K562 (cell line): ENCODE measurements at regions not wholly inside any gene's neighbourhood (a gene's known extent, or its start where the extent isn't known, plus 50 kb on each side); places are given as distances from the start of the nearest gene placed in this dataset.

ENCODE experiments used
- ATAC-seq: fragments of 200-7000 bp; cut with Tn5 transposase; 3 replicates; pipeline ENCODE4 v1.9.1; 2020; ENCODE audit warnings: moderate library complexity
- BruUV-seq: library from RNA; stranded (reverse); fragments of 400-500 nt; replicated peaks from 2 replicates; lab custom pipeline; 2021; lab: Mats Ljungman, UMichigan
- CTCF ChIA-PET: fragments of 300-600 bp; formaldehyde crosslinking; extraction: SDS; loops from one replicate; lab custom pipeline; 2021; ENCODE audit warnings: low intra/inter-chr PET ratio; lab: Yijun Ruan, JAX
- POLR2A ChIA-PET: fragments of 300-600, 350-650 bp; sonication (Branson Sonifier 250); formaldehyde crosslinking; extraction: SDS; loops from one replicate; lab custom pipeline; 2021; ENCODE audit warnings: antibody characterized with exemption, inconsistent platforms; lab: Yijun Ruan, JAX
- DNase-seq, 4 experiments: peaks; one replicate each; pipeline versions ENCODE4 v3.0.0 to v3.0.0-alpha.2; 2011 to 2018; ENCODE audit warnings: low spot score in 3 of 4, mixed read lengths in 3 of 4; ENCODE audit errors: extremely low read depth in 1 of 4
- FAIRE-seq: peaks from 2 replicates; lab custom pipeline; 2011; peaks lifted over from hg19 to GRCh38; lab: Jason Lieb, UNC
- H2AFZ ChIP-seq: 2 replicates; pipeline ENCODE4 v1.6.0; 2011; ENCODE audit warnings: low read depth, low read length, control low read depth, inconsistent platforms
- H3K27ac ChIP-seq: fragments of 200-600 bp; 3 replicates; pipeline ENCODE4 v1.8.0; 2011; ENCODE audit warnings: low read depth, mild to moderate bottlenecking, control low read depth, inconsistent platforms, low read length, moderate library complexity, mixed read lengths; ENCODE audit errors: extremely low read depth
- H3K27me3 ChIP-seq, 2 experiments: fragments of 300-600 bp in 1 of 2; 2 replicates in 1 of 2; 3 replicates in 1 of 2; pipeline versions ENCODE4 v1.6.0 to v1.8.0; 2011; ENCODE audit warnings: inconsistent platforms in 2 of 2, low read length in 2 of 2, mild to moderate bottlenecking in 1 of 2, mixed read lengths in 1 of 2, moderate library complexity in 1 of 2; ENCODE audit not compliant: control insufficient read depth in 2 of 2, insufficient read depth in 2 of 2
- H3K36me3 ChIP-seq: fragments of 300-600 bp; 3 replicates; pipeline ENCODE4 v1.8.0; 2011; ENCODE audit warnings: mild to moderate bottlenecking, low read length, inconsistent platforms; ENCODE audit not compliant: control insufficient read depth, insufficient read depth
- H3K4me1 ChIP-seq, 2 experiments: fragments of 200-600 bp in 1 of 2; replicated peaks in 1 of 2; 2 replicates in 1 of 2; 3 replicates in 1 of 2; pipeline versions ENCODE4 v1.5.1 to v1.8.0; 2011; ENCODE audit warnings: inconsistent platforms in 2 of 2, low read length in 2 of 2, mild to moderate bottlenecking in 1 of 2, mixed read lengths in 1 of 2, moderate library complexity in 1 of 2; ENCODE audit not compliant: control insufficient read depth in 2 of 2, insufficient read depth in 2 of 2
- H3K4me2 ChIP-seq: 2 replicates; pipeline ENCODE4 v1.6.1; 2011; ENCODE audit warnings: low read length, control low read depth, inconsistent platforms, mixed read lengths; ENCODE audit not compliant: insufficient read depth
- H3K4me3 ChIP-seq: fragments of 200-600 bp; sonication (generic), shearing (Covaris generic); 2 replicates; pipeline ENCODE4 v1.5.1; 2016; ENCODE audit warnings: control low read depth, inconsistent platforms
- H3K79me2 ChIP-seq: fragments of 200-600 bp; 3 replicates; pipeline ENCODE4 v1.8.0; 2011; ENCODE audit warnings: low read length, inconsistent platforms; ENCODE audit not compliant: control insufficient read depth, insufficient read depth
- H3K9ac ChIP-seq, 2 experiments: 2 replicates each; pipeline versions ENCODE4 v1.6.0 to v1.6.1; 2011; ENCODE audit warnings: low read depth in 2 of 2, low read length in 2 of 2, control low read depth in 1 of 2, inconsistent platforms in 1 of 2, mild to moderate bottlenecking in 1 of 2, mixed read lengths in 1 of 2; ENCODE audit not compliant: insufficient read depth in 1 of 2
- H3K9me1 ChIP-seq: one replicate; pipeline ENCODE4 v1.6.0; 2011; ENCODE audit warnings: inconsistent platforms, mild to moderate bottlenecking, low read length, moderate library complexity; ENCODE audit not compliant: control insufficient read depth, insufficient read depth
- H3K9me3 ChIP-seq: replicated peaks from 2 replicates; pipeline ENCODE4 v1.5.1; 2011; ENCODE audit warnings: low read depth, low read length, inconsistent platforms; ENCODE audit not compliant: control insufficient read depth, insufficient read depth
- H4K20me1 ChIP-seq: replicated peaks from 2 replicates; pipeline ENCODE4 v1.6.1; 2011; ENCODE audit warnings: low read length, inconsistent platforms, mixed read lengths; ENCODE audit not compliant: control insufficient read depth, insufficient read depth
- DPF2 ChIP-seq: fragments of 450-650 bp; IDR thresholded peaks from 2 replicates; pipeline ENCODE4 v1.6.1; 2016
- E2F3 ChIP-seq: fragments of 250-450 bp; sonication (Bioruptor Pico); IDR thresholded peaks from 2 replicates; pipeline ENCODE4 v1.4.0; 2020; ENCODE audit warnings: mild to moderate bottlenecking
- FOXA1 ChIP-seq: fragments of 450-650 bp; IDR thresholded peaks from 2 replicates; pipeline ENCODE4 v1.6.1; 2016; ENCODE audit warnings: mild to moderate bottlenecking, borderline replicate concordance
- HDAC8 ChIP-seq: fragments of 450-650 bp; IDR thresholded peaks from 2 replicates; pipeline ENCODE4 v1.6.1; 2016; ENCODE audit warnings: mild to moderate bottlenecking, missing genetic modification characterization, moderate library complexity, missing compliant biosample characterization
- HNRNPK ChIP-seq: fragments of 200-400 bp; formaldehyde crosslinking; IDR thresholded peaks from one replicate; pipeline ENCODE4 v1.6.1; 2018; ENCODE audit warnings: mild to moderate bottlenecking, low read depth, low read length; ENCODE audit not compliant: poor library complexity, severe bottlenecking
- IRF2 ChIP-seq: sonication (generic); formaldehyde crosslinking; IDR thresholded peaks from 2 replicates; pipeline ENCODE4 v1.8.1; 2022; ENCODE audit warnings: mild to moderate bottlenecking, missing genetic modification reagents
- NFIC ChIP-seq: fragments of 450-650 bp; IDR thresholded peaks from 2 replicates; pipeline ENCODE4 v1.6.1; 2017; ENCODE audit warnings: mild to moderate bottlenecking, inconsistent platforms
- RFX5 ChIP-seq: IDR thresholded peaks from 2 replicates; pipeline ENCODE4 v1.6.1; 2011; ENCODE audit warnings: low read depth, mild to moderate bottlenecking, improper control_type of control experiment, low read length
- SAFB2 ChIP-seq: fragments of 200-400 bp; formaldehyde crosslinking; IDR thresholded peaks from 2 replicates; pipeline ENCODE4 v1.6.1; 2018; ENCODE audit warnings: borderline replicate concordance, low read length, low read depth, moderate library complexity; ENCODE audit not compliant: severe bottlenecking
- THRAP3 ChIP-seq: fragments of 450-650 bp; IDR thresholded peaks from 2 replicates; pipeline ENCODE4 v1.6.1; 2016; ENCODE audit warnings: mild to moderate bottlenecking, inconsistent platforms, borderline replicate concordance
- XRCC5 ChIP-seq: fragments of 200-400 bp; formaldehyde crosslinking; IDR thresholded peaks from 2 replicates; pipeline ENCODE4 v1.6.1; 2017; ENCODE audit warnings: low read depth, mild to moderate bottlenecking, low read length
- ZBED1 ChIP-seq: IDR thresholded peaks from 2 replicates; pipeline ENCODE4 v1.6.1; 2014
- ZBTB12 ChIP-seq: fragments of 250-450 bp; sonication (Bioruptor Pico); IDR thresholded peaks from 2 replicates; pipeline ENCODE4 v1.4.0; 2020
- ZBTB8A ChIP-seq: fragments of 450-650 bp; IDR thresholded peaks from 2 replicates; pipeline ENCODE4 v1.6.1; 2018; ENCODE audit warnings: mild to moderate bottlenecking, moderate library complexity; ENCODE audit not compliant: partially characterized antibody
- WGBS: fragments of 100-300 bp; shearing (Covaris generic); methylation state at CpG from one replicate; pipeline ENCODE4 v1.1.6; 2016; ENCODE audit warnings: low coverage, mixed read lengths; ENCODE audit not compliant: insufficient coverage; ENCODE audit errors: missing lambda C conversion rate; 5-methylcytosine and 5-hydroxymethylcytosine counted together
- in situ Hi-C: fragments of 300-500 bp; cut with MboI; formaldehyde crosslinking; loops from 4 replicates; pipeline ENCODE4 v1.15.0; 2018; ENCODE audit warnings: inconsistent platforms, mixed read lengths
- intact Hi-C: fragments of 100-400 bp; cut with micrococcal nuclease; formaldehyde crosslinking; loops from 2 replicates; pipeline ENCODE4 v1.14.2; 2022
- TF ChIP-seq, protein P1 (sequence below): fragments of 250-450 bp; sonication (Bioruptor Pico); IDR thresholded peaks from 2 replicates; pipeline ENCODE4 v1.8.0; 2021; ENCODE audit warnings: moderate library complexity, mild to moderate bottlenecking, inconsistent platforms
- TF ChIP-seq, protein P2 (sequence below), 2 experiments: fragments of 450-650 bp; IDR thresholded peaks; 2 replicates each; pipeline ENCODE4 v1.6.1; 2018; ENCODE audit warnings: mild to moderate bottlenecking in 2 of 2, low read depth in 1 of 2; ENCODE audit not compliant: partially characterized antibody in 2 of 2

GRCh38 chr12:25767606-25768005 is 190.9 kb upstream of the RASSF8 start:
- no peak for DNase-seq
- ChIA-PET POLR2A (interaction anchor here (0.6 kb wide), 1 partner anchor 179 kb away, joined by 3 read pairs; no protein-coding TSS in a partner anchor), CTCF (no interaction called here)
- no peak overlapping the region for H3K4me2 ChIP-seq
- no peaks in the 10 kb centered on the region for H3K36me3 ChIP-seq
- intact Hi-C loops (no loop called here), in situ Hi-C loops (no loop called here)
- WGBS, result 0% methylated on average over 1 of the region's 1 CpG
- FAIRE-seq, result no peak
- no TSS peak for BruUV-seq
- no peaks in the 10 kb centered on the region for H3K79me2 ChIP-seq
- ATAC-seq, result no peak
- H3K9ac ChIP-seq, result no peak overlapping the region
- H3K27me3 ChIP-seq, result no peaks in the 10 kb centered on the region
- no peak overlapping the region for H3K27ac ChIP-seq
- no peaks in the 10 kb centered on the region for H3K9me3 ChIP-seq
- H3K4me1 ChIP-seq, result no peaks in the 10 kb centered on the region
- no peak overlapping the region for H2AFZ ChIP-seq
- no peak overlapping the region for H3K4me3 ChIP-seq
- H3K9me1 ChIP-seq, result no peaks in the 10 kb centered on the region
- no peaks in the 10 kb centered on the region for H4K20me1 ChIP-seq
- no peak for TF ChIP-seq RFX5
- TF ChIP-seq, protein P1, sequence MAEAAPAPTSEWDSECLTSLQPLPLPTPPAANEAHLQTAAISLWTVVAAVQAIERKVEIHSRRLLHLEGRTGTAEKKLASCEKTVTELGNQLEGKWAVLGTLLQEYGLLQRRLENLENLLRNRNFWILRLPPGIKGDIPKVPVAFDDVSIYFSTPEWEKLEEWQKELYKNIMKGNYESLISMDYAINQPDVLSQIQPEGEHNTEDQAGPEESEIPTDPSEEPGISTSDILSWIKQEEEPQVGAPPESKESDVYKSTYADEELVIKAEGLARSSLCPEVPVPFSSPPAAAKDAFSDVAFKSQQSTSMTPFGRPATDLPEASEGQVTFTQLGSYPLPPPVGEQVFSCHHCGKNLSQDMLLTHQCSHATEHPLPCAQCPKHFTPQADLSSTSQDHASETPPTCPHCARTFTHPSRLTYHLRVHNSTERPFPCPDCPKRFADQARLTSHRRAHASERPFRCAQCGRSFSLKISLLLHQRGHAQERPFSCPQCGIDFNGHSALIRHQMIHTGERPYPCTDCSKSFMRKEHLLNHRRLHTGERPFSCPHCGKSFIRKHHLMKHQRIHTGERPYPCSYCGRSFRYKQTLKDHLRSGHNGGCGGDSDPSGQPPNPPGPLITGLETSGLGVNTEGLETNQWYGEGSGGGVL, result no peak
- TF ChIP-seq ZBTB12, result no peak
- TF ChIP-seq NFIC, result no peak
- TF ChIP-seq DPF2, result no peak
- no peak for TF ChIP-seq HDAC8 (tag)
- no peak for TF ChIP-seq E2F3
- TF ChIP-seq ZBTB8A, result no peak
- TF ChIP-seq, protein P2, sequence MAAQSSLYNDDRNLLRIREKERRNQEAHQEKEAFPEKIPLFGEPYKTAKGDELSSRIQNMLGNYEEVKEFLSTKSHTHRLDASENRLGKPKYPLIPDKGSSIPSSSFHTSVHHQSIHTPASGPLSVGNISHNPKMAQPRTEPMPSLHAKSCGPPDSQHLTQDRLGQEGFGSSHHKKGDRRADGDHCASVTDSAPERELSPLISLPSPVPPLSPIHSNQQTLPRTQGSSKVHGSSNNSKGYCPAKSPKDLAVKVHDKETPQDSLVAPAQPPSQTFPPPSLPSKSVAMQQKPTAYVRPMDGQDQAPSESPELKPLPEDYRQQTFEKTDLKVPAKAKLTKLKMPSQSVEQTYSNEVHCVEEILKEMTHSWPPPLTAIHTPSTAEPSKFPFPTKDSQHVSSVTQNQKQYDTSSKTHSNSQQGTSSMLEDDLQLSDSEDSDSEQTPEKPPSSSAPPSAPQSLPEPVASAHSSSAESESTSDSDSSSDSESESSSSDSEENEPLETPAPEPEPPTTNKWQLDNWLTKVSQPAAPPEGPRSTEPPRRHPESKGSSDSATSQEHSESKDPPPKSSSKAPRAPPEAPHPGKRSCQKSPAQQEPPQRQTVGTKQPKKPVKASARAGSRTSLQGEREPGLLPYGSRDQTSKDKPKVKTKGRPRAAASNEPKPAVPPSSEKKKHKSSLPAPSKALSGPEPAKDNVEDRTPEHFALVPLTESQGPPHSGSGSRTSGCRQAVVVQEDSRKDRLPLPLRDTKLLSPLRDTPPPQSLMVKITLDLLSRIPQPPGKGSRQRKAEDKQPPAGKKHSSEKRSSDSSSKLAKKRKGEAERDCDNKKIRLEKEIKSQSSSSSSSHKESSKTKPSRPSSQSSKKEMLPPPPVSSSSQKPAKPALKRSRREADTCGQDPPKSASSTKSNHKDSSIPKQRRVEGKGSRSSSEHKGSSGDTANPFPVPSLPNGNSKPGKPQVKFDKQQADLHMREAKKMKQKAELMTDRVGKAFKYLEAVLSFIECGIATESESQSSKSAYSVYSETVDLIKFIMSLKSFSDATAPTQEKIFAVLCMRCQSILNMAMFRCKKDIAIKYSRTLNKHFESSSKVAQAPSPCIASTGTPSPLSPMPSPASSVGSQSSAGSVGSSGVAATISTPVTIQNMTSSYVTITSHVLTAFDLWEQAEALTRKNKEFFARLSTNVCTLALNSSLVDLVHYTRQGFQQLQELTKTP (IDR thresholded peaks at IDR 0.05; ENCODE audit: low read depth in 1 of 2, partially characterized antibody in 2 of 2), result no peak
- TF ChIP-seq IRF2, result no peak
- TF ChIP-seq XRCC5, result no peak
- TF ChIP-seq THRAP3, result no peak
- no peak for TF ChIP-seq HNRNPK
- TF ChIP-seq FOXA1, result no peak
- TF ChIP-seq SAFB2, result no peak
- no peak for TF ChIP-seq ZBED1
